DMS79 (cell line): ENCODE measurements at regions not wholly inside any gene's neighbourhood (a gene's known extent, or its start where the extent isn't known, plus 50 kb on each side); places are given as distances from the start of the nearest gene placed in this dataset.

ENCODE experiments used
- DNase-seq: peaks from one replicate; lab custom pipeline; 2025; lab: John Stamatoyannopoulos, UW

DNA sequence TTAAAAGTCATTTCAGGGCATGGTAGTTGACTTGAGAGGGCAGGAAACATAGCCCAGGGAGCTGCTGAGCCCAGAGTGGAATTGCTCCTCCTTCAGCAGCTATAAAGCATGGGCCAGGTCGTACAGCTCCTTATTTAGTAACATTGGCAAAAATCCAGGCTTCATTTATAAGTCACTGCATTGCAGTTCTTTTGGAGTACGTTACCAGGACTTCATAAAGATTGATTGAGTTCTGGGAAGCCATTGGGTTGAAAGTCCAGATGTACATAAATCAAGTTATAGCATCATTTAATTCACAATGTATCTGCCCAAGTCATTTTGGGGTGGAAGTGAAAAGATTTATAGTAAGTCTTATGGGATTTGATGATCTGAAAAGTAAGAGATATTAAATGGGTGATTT is 53.0 kb upstream of the ANKEF1 start:
- DNase-seq: peak; percentile 15

DNA sequence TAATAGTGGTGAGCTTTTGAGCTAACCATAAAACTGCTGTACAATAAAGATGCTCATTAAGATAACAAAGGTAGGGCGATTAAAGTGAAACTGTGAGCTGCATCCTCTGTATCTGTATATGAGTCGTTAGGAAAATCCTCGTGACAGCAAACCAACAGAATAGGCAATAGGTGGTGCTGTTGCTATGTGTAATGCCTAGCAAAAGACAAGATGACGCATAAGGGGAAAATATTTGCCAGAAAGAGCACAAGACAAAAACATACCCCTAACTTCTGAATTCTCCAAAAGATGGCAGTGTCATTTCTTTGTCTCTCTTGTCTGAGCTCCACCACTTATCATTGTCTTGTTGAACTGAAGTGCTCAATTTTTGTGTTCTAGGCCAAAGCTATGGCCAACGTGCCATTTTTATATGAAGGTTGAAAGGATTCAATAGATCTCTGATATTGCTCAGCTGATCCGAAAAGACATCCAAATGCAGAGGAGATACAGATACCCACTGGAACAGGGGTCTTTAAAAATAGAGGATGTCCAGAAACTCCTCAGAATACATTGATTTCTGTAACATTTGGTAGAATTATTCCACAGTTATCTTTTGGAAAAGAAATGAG is 56.3 kb upstream of the ANKEF1 start:
- peak; percentile 60 for DNase-seq

DNA sequence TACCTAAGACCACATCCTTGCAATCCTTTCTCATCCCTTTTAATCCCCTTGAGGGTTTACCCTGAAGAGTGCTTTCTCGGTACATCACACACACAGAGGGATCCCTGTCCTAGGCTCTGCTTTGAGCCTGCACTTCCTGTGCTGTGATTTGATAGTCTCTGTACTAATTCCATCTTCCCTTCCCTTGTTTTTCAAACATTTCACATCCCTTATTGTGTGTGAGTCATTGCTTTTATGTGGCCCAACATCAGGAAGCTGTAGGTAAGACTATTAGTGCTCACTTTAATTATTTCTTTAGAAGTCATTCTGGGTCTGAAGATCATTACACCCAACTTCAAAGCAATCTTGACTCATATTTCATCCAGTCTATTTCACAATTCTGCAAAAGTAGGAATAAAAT is 57.2 kb upstream of the ANKEF1 start:
- no peak for DNase-seq

DNA sequence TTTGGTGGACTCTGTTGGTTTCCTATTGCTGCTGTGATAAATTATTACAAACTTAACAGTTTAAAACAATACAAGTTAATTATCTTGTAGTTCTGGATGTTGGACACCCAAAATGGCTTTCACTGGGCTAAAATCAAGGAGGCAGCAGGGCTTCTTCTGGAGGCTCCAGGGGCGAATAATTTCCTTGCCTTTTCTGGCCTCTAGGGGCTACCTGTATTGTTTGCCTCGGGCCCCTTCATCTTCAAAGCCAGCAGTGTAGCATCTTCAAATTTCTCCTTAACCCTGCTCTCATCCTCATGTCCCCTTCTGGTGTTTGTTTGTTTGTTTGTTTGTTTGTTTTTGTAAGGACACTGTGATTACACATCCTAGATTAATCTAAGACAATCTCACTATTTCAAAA is 60.5 kb upstream of the ANKEF1 start:
- DNase-seq: no peak

DNA sequence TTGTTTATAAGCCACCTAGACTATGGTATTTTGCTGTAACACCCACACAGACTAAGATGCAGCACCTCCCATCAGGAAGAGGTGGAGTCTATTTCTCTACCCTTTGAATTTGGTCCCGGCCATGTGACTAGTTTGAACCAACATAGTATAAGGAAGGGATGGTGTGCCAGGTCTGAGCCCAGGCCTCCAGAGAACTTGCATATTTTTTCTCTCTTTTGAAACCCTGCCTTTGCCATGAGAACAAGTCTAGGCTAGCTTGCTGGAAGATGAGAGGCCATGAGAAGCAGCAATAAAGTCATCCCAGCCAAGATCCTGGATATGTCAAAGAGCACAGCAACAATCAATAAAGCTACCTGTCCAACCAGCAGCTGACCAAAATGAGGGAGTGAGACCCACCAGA is 63.0 kb upstream of the ANKEF1 start:
- DNase-seq: no peak

DNA sequence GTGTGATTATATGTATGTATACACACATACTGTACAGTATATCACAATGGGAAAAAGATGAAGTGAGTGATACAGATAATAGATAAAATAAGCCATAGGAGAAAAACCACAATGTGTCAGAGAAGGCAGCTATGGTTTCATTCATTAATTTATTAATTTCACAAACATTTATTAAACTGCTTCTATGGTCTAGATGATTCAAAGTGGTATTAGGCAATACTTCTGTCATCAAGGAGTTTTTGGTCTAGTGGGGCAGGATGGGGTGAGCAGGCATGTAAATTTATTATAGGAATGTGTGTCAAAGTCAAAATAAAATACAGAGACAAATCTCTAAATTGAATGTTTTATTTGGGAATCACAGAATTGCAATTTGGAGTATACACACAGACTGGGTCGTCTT is 65.2 kb upstream of the ANKEF1 start:
- DNase-seq: no peak

DNA sequence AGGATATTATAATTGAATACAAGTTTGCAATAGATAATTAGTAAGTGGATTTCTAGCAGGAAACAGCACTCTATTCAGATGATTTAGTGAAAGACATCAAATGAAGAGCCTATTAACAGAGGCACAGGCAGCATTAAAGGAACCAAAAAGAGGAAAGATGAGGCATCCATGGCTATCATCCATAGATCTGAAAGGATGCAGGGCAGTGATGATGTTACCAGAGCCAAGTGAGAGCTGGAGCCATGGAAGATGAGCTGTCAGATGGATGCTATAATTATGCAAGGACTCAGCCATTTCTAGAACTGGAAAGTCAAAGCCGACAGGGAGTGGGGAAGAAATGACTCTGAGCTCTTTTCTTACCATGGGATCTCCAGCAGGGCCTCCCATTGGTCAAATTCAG is 66.8 kb upstream of the ANKEF1 start:
- DNase-seq: no peak

DNA sequence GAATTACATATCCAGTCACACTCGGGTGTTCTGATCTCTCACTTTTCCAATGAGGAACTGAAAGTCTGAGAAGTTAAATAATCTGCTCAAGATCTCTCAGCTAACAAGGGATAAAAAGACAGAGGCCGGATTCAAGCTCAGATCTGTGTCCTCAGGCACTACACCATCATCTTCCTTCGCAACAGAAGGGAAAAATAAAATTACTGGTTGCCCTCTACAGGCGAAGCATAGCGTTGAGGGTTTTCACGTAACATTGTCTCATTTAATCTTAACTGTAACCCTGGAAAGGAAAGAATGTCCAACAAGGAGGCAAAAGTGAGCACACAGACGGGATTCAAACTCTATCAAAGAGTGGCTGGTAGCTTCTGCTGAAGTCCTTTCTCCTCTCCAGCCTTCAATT is 67.8 kb upstream of the ANKEF1 start:
- DNase-seq: no peak

DNA sequence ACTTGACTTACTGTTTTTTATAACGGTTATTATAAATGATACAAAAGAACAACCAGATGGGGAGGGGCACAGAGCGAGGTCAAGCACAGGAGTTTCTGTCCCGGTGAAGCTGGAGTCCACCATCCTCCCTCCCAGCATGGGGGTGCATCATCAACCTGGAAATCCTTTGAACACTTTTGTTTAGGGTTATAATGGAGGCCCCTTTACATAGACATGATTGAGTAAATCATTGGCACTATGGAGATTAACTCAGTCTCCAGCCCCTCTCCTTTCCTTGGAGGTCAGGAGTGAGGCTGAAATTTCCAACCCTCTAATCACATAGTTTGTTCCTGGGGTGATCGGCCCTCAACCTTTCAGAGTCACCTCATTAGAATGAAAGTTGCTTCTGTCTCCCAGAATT is 71.8 kb upstream of the ANKEF1 start:
- DNase-seq: no peak

DNA sequence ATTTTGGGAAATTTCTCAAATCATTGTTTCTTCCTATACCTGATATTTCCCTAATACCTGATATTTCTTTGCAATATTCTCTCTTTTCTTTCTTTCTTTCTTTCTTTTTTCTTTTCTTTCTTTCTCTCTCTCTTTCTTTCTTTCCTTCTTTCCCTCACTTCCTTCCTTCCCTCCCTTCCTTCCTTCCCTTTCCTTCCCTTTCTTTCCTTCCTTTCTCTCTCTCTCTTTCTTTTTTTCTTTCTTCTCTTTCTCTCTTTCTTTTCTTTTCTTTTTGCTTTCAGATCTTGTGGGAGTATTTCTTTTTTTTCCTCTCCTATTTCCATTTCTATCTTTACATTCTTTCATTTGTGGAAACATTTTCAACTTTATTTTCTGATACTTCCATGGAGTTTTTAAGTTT is 76.1 kb upstream of the ANKEF1 start:
- DNase-seq: no peak

DNA sequence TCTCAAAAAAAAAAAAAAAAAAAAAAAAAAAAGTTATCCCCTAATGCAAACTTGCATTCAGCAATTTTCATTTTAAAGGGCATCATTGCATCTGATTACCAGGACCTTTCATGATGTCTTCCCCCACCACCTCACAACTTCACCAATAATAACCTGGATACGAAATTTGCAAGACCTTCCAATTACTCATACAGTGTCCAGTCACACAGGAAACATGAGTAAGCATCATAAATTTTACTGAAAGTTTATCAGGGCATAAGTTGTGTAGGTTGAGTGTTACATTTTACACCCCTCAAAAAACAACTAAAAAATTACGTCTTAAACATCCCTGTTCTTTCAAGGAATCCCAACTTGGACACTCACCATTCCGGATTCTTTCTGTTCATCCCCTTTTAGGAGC is 79.1 kb upstream of the ANKEF1 start:
- no peak for DNase-seq

DNA sequence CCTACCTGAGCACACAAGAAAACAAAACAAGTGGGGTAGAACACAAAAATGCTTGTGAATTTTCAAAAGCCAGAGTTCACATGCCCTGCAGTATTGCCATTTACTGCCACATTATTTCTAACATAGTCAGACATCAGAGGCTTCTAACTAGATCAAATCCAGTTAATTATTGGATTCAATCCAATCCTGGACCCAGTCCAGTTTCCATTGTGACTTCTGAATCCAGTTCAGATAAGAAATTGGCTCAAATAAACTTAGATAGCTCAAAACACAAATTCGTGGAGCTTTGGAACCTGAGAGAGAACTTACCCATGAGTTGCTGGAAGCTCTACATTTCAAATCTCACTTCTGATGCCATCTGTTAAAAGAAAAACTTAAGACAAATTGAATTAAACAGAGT is 85.2 kb upstream of the ANKEF1 start:
- no peak for DNase-seq

DNA sequence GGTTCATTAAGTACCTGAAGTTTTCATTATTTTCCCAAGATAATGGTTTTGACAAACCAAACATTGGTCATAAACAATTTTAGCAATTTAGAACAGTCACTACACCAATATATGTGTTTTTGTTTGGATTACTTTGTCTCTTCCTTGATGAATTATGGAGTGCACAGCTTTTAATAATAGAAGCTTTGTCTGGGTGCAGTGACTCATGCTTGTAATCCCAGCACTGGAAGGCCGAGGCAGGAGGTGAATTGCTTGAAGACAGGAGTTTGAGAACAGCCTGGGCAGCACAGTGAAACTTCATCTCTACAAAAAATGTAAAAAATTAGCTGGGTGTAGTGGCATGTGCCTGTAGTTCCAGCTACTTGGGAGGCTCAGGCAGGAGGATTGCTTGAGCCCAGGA is 89.4 kb upstream of the ANKEF1 start:
- no peak for DNase-seq

DNA sequence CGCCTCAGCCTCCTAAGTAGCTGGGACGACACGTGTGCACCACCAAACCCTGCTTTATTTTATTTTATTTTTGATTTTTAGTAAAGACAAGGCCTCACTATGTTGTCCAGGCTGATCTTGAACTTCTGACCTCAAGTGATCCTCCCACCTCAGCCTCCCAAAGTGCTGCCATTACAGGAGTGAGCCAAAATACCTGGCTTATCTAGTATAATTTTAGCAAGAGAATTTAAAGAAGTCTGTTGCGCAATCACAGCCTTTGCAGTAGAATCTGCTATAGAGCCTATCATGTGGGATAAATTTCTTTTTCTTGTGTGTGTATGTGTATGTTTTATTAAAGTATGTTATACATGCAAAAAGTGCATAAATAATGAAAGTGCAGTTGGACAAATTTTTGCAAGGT is 92.1 kb upstream of the ANKEF1 start:
- no peak for DNase-seq

DNA sequence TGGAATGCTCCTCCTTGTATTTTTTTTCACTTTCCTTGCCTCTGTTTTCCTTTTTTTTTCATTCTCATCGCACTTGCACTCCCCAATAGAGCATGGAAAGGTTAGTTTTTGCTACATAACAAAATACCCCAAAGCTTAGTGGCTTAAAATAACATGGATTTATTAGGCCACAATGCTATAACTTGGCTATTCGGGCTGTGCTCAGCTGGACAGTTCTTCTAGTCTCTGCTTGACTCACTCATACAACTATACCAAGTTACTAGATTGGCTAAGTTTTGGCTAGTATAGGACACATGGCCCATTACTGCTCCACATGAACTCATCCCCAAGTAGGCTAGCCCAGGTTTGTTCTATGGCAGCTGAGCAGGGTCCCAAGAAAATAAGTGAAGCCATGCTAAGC is 94.5 kb upstream of the ANKEF1 start:
- no peak for DNase-seq

DNA sequence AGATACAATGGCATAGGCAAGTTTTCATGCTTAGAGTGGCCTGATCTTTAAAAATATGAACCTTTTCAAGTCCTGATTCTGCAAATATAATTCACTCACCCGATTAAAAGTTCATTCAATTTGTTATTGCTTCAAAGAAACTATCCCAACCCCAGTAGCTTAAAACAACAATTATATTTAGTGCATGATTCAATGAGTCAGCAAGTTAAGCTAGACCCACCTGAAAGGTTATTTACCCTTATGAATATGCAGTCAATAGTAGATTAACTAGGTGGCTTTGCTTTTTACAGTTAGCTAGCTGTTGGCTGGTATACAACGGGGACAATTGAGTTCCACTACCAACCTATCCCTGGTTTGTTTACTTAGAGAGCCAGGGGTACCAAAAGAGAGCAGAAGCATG is 95.6 kb upstream of the ANKEF1 start:
- no peak for DNase-seq

DNA sequence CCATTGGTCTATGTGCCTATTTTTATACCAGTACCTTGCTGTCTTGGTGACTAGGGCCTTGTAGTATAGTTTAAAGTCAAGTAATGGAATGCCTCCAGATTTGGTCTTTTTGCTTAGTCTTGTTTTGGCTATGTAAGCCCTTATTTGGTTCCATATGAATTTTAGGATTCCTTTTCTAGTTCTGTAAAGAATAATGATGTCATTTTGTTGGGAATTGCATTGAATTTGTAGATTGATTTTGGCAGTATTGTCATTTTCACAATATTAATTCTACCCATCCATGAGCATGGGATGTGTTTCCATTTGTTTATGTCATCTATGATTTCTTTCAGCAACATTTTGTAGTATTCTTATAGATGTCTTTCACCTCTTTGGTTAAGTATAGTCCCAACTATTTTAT is 96.4 kb upstream of the PAK5 start:
- no peak for DNase-seq

DNA sequence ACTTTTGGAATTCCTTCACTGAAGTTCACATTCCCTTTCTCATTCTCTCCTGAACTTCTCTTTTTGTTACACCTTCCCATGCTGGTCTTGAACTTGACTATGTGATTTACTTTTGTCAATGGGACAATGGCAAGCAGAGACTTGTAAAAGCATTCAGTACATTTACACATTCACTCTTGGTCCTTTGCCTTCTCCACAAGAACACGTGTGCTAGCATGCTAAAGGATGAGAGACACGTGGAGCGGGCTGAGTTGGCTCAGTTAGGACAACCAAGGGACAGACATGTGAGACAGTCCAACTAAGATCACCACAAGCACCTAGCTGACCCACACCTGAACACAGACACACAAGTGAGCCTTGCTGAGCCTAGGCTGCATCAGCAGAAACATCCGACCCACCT is 91.3 kb upstream of the PAK5 start:
- DNase-seq: no peak

DNA sequence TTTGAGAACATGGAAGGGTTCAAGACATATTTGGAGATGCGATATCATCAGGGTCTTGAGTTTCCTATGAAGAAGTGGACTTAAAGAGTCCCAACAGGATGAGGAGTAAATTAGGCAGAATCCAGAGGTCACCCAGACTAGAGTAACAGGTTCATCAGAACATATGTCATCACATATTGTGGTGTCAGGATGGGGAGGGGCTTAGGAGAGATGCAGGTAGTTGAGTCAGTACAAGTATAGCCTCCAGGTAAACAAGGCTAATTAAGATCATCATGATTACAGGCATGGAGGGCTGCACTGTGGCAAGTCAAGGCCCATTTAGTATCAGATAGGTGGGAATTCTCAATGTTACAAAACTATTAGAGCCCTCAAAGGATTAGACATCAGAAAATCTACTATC is 90.1 kb upstream of the PAK5 start:
- no peak for DNase-seq

DNA sequence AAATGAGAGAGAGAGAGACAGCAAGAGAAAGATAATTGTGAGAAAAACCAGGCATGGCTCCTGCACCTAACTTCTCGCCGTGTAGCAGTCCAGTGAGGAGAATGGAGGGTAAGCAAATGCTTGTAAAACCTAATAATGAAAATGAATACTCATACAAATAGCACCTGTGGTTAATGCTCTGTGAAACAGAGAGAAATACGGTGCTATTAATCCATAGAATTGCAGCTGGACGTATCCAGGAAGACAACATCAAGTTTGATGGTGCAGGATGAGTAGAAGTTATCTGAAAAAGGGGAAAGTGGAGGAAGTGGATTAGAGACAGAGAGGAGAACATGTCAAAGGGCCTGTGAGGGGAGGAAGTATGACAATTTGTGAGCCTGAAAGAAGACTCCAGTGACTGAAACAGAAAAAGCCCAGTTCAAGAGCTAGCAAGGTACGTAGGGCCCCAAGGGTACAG is 89.4 kb upstream of the PAK5 start:
- no peak for DNase-seq

DNA sequence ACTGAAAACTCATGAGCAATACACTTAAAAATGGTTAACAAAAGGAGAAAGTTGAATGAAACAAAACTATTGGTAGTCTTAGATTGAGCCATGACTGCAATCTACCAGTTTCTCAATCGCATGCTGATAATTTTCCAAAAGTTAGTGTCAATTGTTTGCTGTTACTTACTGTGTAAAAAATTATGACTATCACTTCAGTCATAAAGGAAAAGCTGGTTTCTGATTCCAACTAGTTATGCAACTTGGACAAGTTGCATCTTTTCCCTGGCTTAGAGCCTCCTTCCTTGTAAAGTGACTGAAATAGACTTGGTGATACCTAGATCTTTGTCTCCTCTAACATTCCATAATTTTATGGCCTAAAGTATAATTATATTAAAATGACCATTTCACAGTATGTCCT is 88.3 kb upstream of the PAK5 start:
- DNase-seq: no peak

DNA sequence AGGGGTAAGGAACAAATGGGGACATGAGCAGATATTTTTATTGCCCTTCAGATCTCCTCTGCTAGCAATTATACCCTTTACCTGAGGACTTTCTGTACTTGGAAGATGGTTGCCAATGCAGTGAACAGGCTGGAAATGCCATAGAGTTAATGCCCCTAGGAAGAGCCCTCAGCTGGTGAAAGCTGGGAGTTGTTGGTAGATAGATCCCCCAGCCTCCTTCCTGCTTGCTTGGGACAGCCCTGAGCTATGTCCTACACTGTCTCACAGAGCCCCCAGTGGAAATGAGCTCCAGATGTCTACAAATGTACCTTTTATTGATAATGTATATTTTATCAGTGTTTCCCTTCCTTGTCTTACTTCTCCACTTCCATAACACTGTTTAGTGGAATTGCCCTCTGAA is 87.6 kb upstream of the PAK5 start:
- no peak for DNase-seq

DNA sequence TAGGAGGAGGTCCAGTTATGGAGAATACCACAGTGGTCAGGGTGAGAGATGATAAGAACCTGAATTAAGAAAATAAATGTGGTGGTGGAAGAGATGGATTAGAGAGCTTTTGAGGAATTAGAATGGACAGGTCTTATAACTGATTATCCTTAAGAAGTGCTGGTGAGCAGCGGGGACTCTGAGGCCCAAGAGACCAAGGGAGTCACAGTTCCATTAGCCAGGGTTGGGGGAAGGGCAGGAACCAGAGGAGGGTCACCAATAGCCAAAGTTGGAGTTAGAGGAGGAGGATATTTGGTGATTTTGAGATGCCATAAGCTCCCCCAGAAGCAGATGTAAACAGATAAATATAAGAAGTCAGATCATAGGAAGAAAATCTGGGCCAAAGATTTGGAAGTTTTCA is 87.1 kb upstream of the PAK5 start:
- no peak for DNase-seq

DNA sequence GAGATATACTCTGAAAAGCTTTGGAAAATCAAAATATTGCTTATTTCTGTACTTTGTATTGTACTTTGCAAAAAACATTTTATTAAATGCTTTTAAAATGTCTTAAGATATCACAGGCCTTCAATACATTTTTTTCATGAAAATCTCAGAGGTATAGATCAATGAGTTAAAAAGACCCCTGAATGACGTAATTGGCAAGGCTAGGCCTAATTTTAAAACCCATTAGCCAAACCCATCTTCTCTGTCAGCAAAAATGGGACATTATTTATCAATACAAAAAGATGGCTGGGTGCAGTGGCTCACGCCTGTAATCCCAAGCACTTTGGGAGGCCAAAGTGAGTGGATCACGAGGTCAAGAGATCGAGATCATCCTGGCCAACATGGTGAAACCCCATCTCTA is 84.8 kb upstream of the PAK5 start:
- no peak for DNase-seq

DNA sequence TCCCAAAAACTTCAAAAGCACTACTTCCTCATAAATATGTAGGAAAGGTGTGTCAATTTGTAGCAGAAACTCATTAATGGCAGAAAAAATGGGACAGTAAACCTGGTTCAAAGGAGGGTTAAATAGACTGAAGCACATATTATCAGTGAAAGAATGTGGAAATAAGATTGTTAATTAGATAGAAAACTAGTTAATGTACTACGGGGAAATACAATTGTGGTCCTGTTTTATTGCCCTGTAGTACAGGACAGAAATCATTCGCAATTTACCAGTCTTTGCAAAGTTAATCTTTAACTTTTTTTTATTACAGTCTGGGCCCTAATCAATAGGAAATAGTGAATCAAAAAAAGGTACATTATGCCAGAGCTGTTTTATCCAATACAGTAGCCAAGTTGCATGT is 82.0 kb upstream of the PAK5 start:
- DNase-seq: no peak
